Adrenal gland (tissue), 5 donors: ENCODE measurements at regions not wholly inside any gene's neighbourhood (a gene's known extent, or its start where the extent isn't known, plus 50 kb on each side); places are given as distances from the start of the nearest gene placed in this dataset.

Experiments used
- CTCF ChIP-seq, 6 experiments: fragments of 450-650 bp in 4 of 6; fragments of 200-600 bp in 2 of 6; sonication (generic) in 1 of 6; IDR thresholded peaks; 1 replicate in 5 of 6; 2 replicates in 1 of 6; pipeline versions ENCODE4 v1.5.1 to v1.8.0; 2016 to 2021; ENCODE audit warnings: antibody characterized with exemption in 6 of 6, mild to moderate bottlenecking in 2 of 6, moderate library complexity in 1 of 6
- POLR2A ChIP-seq, 2 donors: fragments of 450-650 bp; IDR thresholded peaks; one replicate each; pipeline ENCODE4 v1.6.1; 2017; ENCODE audit warnings: antibody characterized with exemption in 2 of 2, mild to moderate bottlenecking in 2 of 2, moderate library complexity in 1 of 2
- donor health status: DM: no; HTN: no; CAD: no.

- TF ChIP-seq CTCF (IDR thresholded peaks at IDR 0.05) (no peak), POLR2A (IDR thresholded peaks at IDR 0.05) (no peak)
These were observed 207.2 kb upstream of the RFX3 start for GRCh38 chr9:3733039-3733408.
